Activated CD4-positive, alpha-beta T cell treated with anti-CD3 and anti-CD28 coated beads for 36 hours (primary cell): ENCODE measurements at regions not wholly inside any gene's neighbourhood (a gene's known extent, or its start where the extent isn't known, plus 50 kb on each side); places are given as distances from the start of the nearest gene placed in this dataset.

Experiments used
- ATAC-seq: fragments of 200-7000 bp; cut with Tn5 transposase; one replicate; pipeline ENCODE4 v1.10.0; 2021; ENCODE audit warnings: mild to moderate bottlenecking, moderate library complexity
- CTCF ChIA-PET: fragments of 350-600 bp; sonication (Branson Sonifier 250); formaldehyde crosslinking; loops from one replicate; lab custom pipeline; 2021; ENCODE audit warnings: antibody characterized with exemption; lab: Charles Lee
- POLR2A ChIA-PET: fragments of 350-600 bp; sonication (Branson Sonifier 250); formaldehyde crosslinking; loops from one replicate; lab custom pipeline; 2021; ENCODE audit warnings: antibody characterized with exemption, inconsistent platforms; lab: Charles Lee
- DNase-seq: peaks from one replicate; pipeline ENCODE4 v3.0.0-alpha.2; 2020
- H3K27ac Mint-ChIP-seq: one replicate; pipeline ENCODE4 v1.8.0; 2021; ENCODE audit warnings: mixed read lengths
- H3K27me3 Mint-ChIP-seq: one replicate; pipeline ENCODE4 v1.8.0; 2021; ENCODE audit warnings: mixed read lengths
- H3K36me3 Mint-ChIP-seq: one replicate; pipeline ENCODE4 v1.8.0; 2021; ENCODE audit warnings: low read depth, mixed read lengths
- H3K4me1 Mint-ChIP-seq: one replicate; pipeline ENCODE4 v1.8.0; 2021; ENCODE audit warnings: mixed read lengths
- H3K4me3 Mint-ChIP-seq: one replicate; pipeline ENCODE4 v1.8.0; 2021; ENCODE audit warnings: mild to moderate bottlenecking, moderate library complexity, mixed read lengths
- H3K9me3 Mint-ChIP-seq: one replicate; pipeline ENCODE4 v1.8.0; 2021; ENCODE audit warnings: low read depth, mixed read lengths
- intact Hi-C, 2 experiments: fragments of 100-400 bp; cut with DNase I in 1 of 2; cut with micrococcal nuclease in 1 of 2; formaldehyde crosslinking; loops; one replicate each; pipeline versions ENCODE4 v1.14.2 to v1.15.1; 2022 to 2024; cut with DNase I, micrococcal nuclease

DNA sequence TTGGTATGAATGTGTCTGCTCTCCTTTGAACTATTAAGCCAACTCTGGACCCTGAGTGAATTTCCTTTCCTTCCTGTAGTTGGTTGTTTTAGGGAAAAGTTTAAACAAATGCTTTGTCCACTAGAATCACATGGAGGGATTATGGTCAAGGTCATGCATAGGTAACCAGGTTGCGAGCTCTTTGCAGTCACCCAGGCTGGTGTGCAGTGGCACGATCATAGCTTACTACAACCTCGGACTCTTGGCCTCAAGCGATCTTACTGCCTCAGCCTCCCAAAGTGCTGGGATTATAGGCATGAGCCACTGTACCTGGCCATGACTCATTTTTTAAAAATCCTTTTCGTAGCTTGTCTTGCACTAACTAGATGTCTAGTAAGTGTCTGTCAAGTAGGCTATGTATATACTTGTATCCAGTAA, 88.0 kb upstream of the SOX4 start:
- ChIA-PET CTCF (no interaction called here), POLR2A (interaction anchor here (0.7 kb wide), 1 partner anchor 10 kb away, joined by 5 read pairs; no protein-coding TSS in a partner anchor)
- intact Hi-C loops, result no loop called here
- Mint-ChIP-seq H3K36me3 (no peaks in the 10 kb centered on the region), H3K27ac (no peak overlapping the region), H3K4me1 (no peaks in the 10 kb centered on the region), H3K9me3 (no peaks in the 10 kb centered on the region), H3K4me3 (no peak overlapping the region), H3K27me3 (no peaks in the 10 kb centered on the region)
- ATAC-seq (no peak), DNase-seq (no peak)

- ATAC-seq (no peak), DNase-seq (no peak)
- Mint-ChIP-seq H3K9me3 (no peaks in the 10 kb centered on the region), H3K27me3 (no peaks in the 10 kb centered on the region), H3K4me3 (no peak overlapping the region), H3K36me3 (no peaks in the 10 kb centered on the region), H3K27ac (no peak overlapping the region), H3K4me1 (no peaks in the 10 kb centered on the region)
- intact Hi-C loops, result no loop called here
- POLR2A ChIA-PET, result interaction anchor here (0.6 to 0.7 kb wide), 2 partner anchors 10 to 1135 kb away, joined by 5 read pairs; no protein-coding TSS in a partner anchor
- CTCF ChIA-PET, result no interaction called here
These were observed 87.4 kb upstream of the SOX4 start for GRCh38 chr6:21506126-21506525.

DNA sequence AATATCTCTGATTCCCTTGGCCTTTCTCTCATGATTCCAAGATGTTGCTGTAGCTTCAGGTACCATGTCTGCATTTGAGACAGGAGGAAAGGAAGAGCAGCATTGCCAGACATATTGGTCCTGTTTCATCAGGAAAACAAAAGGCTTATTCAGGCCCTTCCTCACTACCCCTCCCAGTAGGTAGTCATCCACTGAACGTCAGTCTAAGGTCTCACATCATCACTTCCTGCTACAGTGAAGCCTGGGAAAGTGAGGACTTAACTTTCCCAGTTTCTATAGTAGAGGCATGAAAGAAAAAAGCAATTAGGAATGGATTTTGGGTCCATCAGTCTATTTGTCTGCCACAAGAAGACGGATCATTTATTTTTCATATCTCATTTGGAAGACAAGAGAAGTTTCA, 85.7 kb upstream of the SOX4 start:
- no peak overlapping the region for H3K4me3 Mint-ChIP-seq
- intact Hi-C loops, result no loop called here
- CTCF ChIA-PET, result no interaction called here
- no peaks in the 10 kb centered on the region for H3K4me1 Mint-ChIP-seq
- H3K9me3 Mint-ChIP-seq, result no peaks in the 10 kb centered on the region
- no peak overlapping the region for H3K27ac Mint-ChIP-seq
- DNase-seq (no peak), ATAC-seq (no peak)
- POLR2A ChIA-PET, result no interaction called here
- H3K27me3 Mint-ChIP-seq, result peaks cover 2% of the 10 kb centered on the region
- H3K36me3 Mint-ChIP-seq, result no peaks in the 10 kb centered on the region

DNA sequence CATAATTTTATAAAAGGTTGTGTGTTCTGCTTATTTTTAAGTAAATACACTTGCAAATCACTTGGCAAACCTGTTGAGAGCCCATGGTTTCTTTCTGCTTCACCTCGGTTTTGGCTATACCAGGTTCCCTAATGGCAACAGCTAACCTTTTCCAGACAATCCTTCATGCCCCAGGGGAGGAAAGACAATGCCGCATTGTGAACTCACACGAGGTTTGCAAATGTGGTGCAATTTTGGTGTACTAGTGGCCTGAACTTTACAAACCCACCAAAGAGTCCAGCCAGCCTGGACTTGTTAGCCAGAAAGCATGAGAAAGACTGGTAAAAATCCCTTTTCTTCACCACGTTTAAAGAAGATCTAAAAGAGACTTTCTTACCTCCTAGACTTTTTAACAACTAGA, 84.8 kb upstream of the SOX4 start:
- no peaks in the 10 kb centered on the region for H3K4me1 Mint-ChIP-seq
- H3K9me3 Mint-ChIP-seq, result no peaks in the 10 kb centered on the region
- no peak for DNase-seq
- POLR2A ChIA-PET, result no interaction called here
- H3K36me3 Mint-ChIP-seq, result no peaks in the 10 kb centered on the region
- peaks cover 2% of the 10 kb centered on the region for H3K27me3 Mint-ChIP-seq
- CTCF ChIA-PET, result interaction anchor here (0.6 kb wide), 1 partner anchor 10 kb away, joined by 3 read pairs; no protein-coding TSS in a partner anchor
- intact Hi-C loops, result no loop called here
- no peak overlapping the region for H3K4me3 Mint-ChIP-seq
- ATAC-seq, result no peak
- no peak overlapping the region for H3K27ac Mint-ChIP-seq

DNA sequence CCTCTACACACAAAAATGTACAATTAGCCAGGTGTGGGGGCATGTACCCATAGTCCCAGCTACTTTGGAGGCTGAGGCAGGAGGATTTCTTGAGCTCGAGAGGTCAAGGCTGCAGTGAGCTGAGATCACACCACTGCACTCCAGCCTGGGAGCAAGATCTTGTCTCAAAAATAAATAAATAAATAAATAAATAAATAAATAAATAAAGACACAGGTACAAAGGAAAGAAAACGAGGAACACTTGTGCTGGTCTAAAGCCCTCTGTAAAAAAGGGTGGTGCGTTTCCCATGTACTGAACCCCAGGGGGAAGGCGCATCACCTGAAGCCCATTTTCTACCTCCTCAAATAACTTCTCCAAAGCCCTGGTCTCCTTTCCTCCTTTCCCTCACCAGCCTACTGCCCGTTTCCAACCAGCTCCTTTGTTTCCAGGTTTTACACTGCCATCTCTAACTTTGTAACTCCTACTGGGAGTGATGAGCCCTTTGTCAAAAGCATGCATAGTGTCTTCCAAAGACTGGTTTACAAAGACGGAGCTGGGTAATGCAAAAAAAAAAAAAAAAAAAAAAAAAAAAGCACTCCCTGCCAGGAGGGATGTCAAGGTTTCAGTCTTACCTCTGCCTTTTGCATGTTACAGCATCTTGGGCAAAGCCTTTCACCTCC, 81.5 kb upstream of the SOX4 start:
- Mint-ChIP-seq H3K9me3 (no peaks in the 10 kb centered on the region), H3K36me3 (no peaks in the 10 kb centered on the region), H3K4me3 (no peak overlapping the region), H3K27me3 (peaks cover 2% of the 10 kb centered on the region), H3K4me1 (no peaks in the 10 kb centered on the region), H3K27ac (no peak overlapping the region)
- intact Hi-C loops, result no loop called here
- ATAC-seq (no peak), DNase-seq (no peak)
- ChIA-PET CTCF (interaction anchor here (0.6 to 0.7 kb wide), 3 partner anchors 126 to 380 kb away, joined by 3 read pairs; no protein-coding TSS in a partner anchor), POLR2A (no interaction called here)

GRCh38 chr6:21514288-21514687, 79.3 kb upstream of the SOX4 start:
- H3K9me3 Mint-ChIP-seq, result no peaks in the 10 kb centered on the region
- DNase-seq (no peak), ATAC-seq (no peak)
- peaks cover 2% of the 10 kb centered on the region for H3K27me3 Mint-ChIP-seq
- H3K27ac Mint-ChIP-seq, result no peak overlapping the region
- H3K4me3 Mint-ChIP-seq, result no peak overlapping the region
- no peaks in the 10 kb centered on the region for H3K4me1 Mint-ChIP-seq
- POLR2A ChIA-PET, result no interaction called here
- CTCF ChIA-PET, result no interaction called here
- H3K36me3 Mint-ChIP-seq, result no peaks in the 10 kb centered on the region
- intact Hi-C loops, result no loop called here

DNA sequence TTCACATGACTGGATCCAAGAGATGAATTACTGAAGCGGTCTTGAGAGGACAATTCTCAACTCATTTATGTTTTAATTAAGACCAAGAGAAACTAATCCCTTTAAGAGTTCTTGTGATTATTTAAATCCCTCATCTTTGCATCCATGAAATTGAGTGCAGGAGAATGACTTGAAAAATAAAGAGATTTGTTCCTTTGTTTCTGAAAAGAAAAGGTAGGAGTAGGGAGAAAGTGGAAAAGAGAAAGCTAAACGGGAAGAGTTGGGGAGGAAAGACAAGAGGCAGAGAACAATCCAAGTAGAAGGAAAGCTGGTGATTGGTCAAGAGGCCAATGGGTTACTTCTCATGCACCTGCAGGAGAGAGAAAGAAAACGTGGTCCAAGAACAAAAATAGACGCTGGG, 75.2 kb upstream of the SOX4 start:
- ChIA-PET POLR2A (no interaction called here), CTCF (interaction anchor here (0.9 kb wide), 1 partner anchor 80 kb away, joined by 3 read pairs; no protein-coding TSS in a partner anchor)
- Mint-ChIP-seq H3K27ac (no peak overlapping the region), H3K4me3 (no peak overlapping the region), H3K36me3 (no peaks in the 10 kb centered on the region), H3K9me3 (no peaks in the 10 kb centered on the region), H3K4me1 (no peaks in the 10 kb centered on the region), H3K27me3 (no peaks in the 10 kb centered on the region)
- intact Hi-C loops, result no loop called here
- DNase-seq, result no peak
- ATAC-seq, result no peak

- ATAC-seq (no peak), DNase-seq (no peak)
- H3K27ac Mint-ChIP-seq, result no peak overlapping the region
- CTCF ChIA-PET, result no interaction called here
- H3K36me3 Mint-ChIP-seq, result no peaks in the 10 kb centered on the region
- no peaks in the 10 kb centered on the region for H3K4me1 Mint-ChIP-seq
- intact Hi-C loops, result no loop called here
- H3K9me3 Mint-ChIP-seq, result no peaks in the 10 kb centered on the region
- POLR2A ChIA-PET, result no interaction called here
- no peak overlapping the region for H3K4me3 Mint-ChIP-seq
- no peaks in the 10 kb centered on the region for H3K27me3 Mint-ChIP-seq
These were observed 73.9 kb upstream of the SOX4 start for GRCh38 chr6:21519642-21520041.

DNA sequence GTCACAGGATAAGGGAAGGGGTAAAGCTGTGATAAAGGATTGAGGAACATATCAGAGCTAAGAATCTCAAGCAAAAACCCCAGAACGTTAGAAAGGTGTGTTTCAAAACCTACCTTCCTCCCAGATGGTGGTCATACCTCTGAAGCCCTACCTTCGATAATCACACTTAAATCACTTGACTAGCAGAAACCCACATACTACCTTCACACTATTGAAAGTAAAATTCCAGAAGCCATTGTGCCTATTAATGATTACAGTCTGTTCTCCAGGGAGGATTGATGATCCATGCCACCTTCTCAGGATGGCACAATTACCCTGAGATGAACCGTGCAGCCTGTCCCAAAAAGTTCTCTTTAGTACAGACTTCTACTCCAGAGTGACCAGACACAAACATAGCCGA, 72.3 kb upstream of the SOX4 start:
- H3K9me3 Mint-ChIP-seq, result no peaks in the 10 kb centered on the region
- no peak for DNase-seq

DNA sequence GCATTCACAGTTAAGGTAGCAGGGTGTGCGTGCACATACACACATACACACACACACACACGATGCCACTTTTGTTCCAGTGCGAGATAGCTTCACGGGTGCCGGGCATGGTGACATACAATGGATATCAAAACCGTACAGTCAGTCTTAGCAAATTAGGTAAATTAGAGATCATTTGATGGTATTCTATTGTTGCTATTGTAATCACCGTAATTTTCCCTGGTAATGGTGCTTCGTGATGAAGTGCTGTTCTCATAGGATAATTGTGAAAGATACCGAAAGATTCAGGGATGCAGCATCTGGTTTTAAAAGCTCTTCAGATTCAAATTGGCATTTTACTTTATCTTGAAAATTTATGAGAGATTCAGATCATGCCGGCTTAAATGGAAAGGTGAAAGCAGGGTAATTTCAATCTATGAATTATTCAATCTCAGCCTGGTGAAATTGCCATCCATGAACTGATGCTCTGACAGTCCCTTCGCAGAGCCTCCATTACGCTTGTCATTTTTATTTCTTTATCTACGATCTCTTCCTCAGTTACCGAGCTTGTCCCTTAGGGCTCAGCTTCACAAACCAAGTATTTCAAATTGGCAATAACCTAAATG, 71.3 kb upstream of the SOX4 start:
- Mint-ChIP-seq H3K27me3 (no peaks in the 10 kb centered on the region), H3K27ac (no peak overlapping the region), H3K4me1 (no peaks in the 10 kb centered on the region), H3K36me3 (no peaks in the 10 kb centered on the region), H3K9me3 (no peaks in the 10 kb centered on the region), H3K4me3 (no peak overlapping the region)
- ATAC-seq, result no peak
- POLR2A ChIA-PET, result no interaction called here
- CTCF ChIA-PET, result no interaction called here
- intact Hi-C loops, result no loop called here
- no peak for DNase-seq

More for the DNA sequence above, 72.3 kb upstream of the SOX4 start:
- ChIA-PET POLR2A (no interaction called here), CTCF (interaction anchor here (0.5 kb wide), 1 partner anchor 568 kb away, joined by 4 read pairs; no protein-coding TSS in a partner anchor)
- Mint-ChIP-seq H3K27ac (no peak overlapping the region), H3K27me3 (no peaks in the 10 kb centered on the region), H3K4me3 (no peak overlapping the region), H3K4me1 (no peaks in the 10 kb centered on the region), H3K36me3 (no peaks in the 10 kb centered on the region)
- intact Hi-C loops, result no loop called here
- no peak for ATAC-seq

DNA sequence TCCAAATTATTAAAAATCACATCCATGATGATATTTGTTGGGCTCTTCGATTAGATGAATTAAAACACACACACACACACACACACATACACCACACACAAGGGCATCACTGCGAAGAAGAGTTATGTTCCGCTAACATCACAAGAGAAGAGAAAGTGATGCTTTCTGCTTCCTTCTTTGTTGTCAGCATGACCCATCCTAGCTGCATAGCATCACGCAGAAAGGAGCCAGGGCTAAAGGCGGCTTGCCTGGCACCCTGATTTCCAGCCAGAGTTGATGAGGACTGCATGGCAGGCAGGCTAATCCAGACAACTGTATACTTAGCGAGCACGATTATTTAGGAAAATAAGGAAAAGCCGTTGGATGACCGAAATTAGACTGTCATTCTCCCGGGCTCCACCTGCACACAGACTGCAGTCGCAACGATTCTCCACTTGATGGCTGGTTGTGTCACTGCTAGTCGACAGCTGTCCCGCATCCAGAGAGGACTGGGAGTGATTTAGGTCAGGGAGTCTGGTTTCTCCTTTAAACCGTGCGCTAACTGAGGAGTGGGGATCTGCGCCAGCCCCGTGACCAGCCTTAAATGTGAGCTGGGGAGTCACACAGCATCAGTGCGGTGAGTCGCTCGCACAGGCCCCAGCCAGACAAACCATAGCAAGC, 70.6 kb upstream of the SOX4 start:
- ATAC-seq, result no peak
- no peak for DNase-seq
- ChIA-PET POLR2A (no interaction called here), CTCF (no interaction called here)
- Mint-ChIP-seq H3K4me3 (no peak overlapping the region), H3K36me3 (no peaks in the 10 kb centered on the region), H3K4me1 (no peaks in the 10 kb centered on the region), H3K27ac (no peak overlapping the region), H3K27me3 (no peaks in the 10 kb centered on the region), H3K9me3 (no peaks in the 10 kb centered on the region)
- intact Hi-C loops, result no loop called here

- ATAC-seq (no peak), DNase-seq (no peak)
- Mint-ChIP-seq H3K4me1 (no peaks in the 10 kb centered on the region), H3K27ac (no peak overlapping the region), H3K9me3 (no peaks in the 10 kb centered on the region), H3K4me3 (no peak overlapping the region), H3K27me3 (no peaks in the 10 kb centered on the region), H3K36me3 (no peaks in the 10 kb centered on the region)
- intact Hi-C loops, result no loop called here
- ChIA-PET CTCF (interaction anchor here (0.6 kb wide), 1 partner anchor 65 kb away, joined by 4 read pairs; no protein-coding TSS in a partner anchor), POLR2A (no interaction called here)
These were observed 69.9 kb upstream of the SOX4 start for GRCh38 chr6:21523652-21524051.
